Mesothelial cell of epicardium (in vitro differentiated cells): ENCODE measurements at regions not wholly inside any gene's neighbourhood (a gene's known extent, or its start where the extent isn't known, plus 50 kb on each side); places are given as distances from the start of the nearest gene placed in this dataset.

Source experiments
- DNase-seq, 2 experiments: peaks; one replicate each; pipeline ENCODE4 v3.0.0; 2021; ENCODE audit warnings: low spot score in 2 of 2; ENCODE audit not compliant: unreplicated experiment in 2 of 2
- H3K27ac Mint-ChIP-seq: 2 replicates; pipeline ENCODE4 v1.8.0; 2021; ENCODE audit warnings: mixed read lengths
- H3K27me3 Mint-ChIP-seq: 2 replicates; pipeline ENCODE4 v1.8.0; 2021; ENCODE audit warnings: low read depth, mixed read lengths
- H3K36me3 Mint-ChIP-seq: 2 replicates; pipeline ENCODE4 v1.8.0; 2021; ENCODE audit warnings: mixed read lengths
- H3K4me1 Mint-ChIP-seq: 2 replicates; pipeline ENCODE4 v1.8.0; 2021; ENCODE audit warnings: mixed read lengths
- H3K4me3 Mint-ChIP-seq: 2 replicates; pipeline ENCODE4 v1.8.0; 2021; ENCODE audit warnings: mild to moderate bottlenecking, moderate library complexity, mixed read lengths
- H3K9me3 Mint-ChIP-seq: 2 replicates; pipeline ENCODE4 v1.8.0; 2021; ENCODE audit warnings: mixed read lengths
- TF ChIP-seq, protein P1 (sequence below): fragments of 200-600 bp; sonication (generic); IDR thresholded peaks from one replicate; pipeline ENCODE4 v1.5.0; 2021; ENCODE audit warnings: antibody characterized with exemption; ENCODE audit not compliant: unreplicated experiment

- Mint-ChIP-seq H3K4me1 (peaks cover 8% of the 10 kb centered on the region), H3K4me3 (no peak overlapping the region), H3K9me3 (no peaks in the 10 kb centered on the region), H3K36me3 (no peaks in the 10 kb centered on the region), H3K27me3 (peaks cover 2% of the 10 kb centered on the region), H3K27ac (no peak overlapping the region)
- DNase-seq = no peak
- TF ChIP-seq, protein P1, sequence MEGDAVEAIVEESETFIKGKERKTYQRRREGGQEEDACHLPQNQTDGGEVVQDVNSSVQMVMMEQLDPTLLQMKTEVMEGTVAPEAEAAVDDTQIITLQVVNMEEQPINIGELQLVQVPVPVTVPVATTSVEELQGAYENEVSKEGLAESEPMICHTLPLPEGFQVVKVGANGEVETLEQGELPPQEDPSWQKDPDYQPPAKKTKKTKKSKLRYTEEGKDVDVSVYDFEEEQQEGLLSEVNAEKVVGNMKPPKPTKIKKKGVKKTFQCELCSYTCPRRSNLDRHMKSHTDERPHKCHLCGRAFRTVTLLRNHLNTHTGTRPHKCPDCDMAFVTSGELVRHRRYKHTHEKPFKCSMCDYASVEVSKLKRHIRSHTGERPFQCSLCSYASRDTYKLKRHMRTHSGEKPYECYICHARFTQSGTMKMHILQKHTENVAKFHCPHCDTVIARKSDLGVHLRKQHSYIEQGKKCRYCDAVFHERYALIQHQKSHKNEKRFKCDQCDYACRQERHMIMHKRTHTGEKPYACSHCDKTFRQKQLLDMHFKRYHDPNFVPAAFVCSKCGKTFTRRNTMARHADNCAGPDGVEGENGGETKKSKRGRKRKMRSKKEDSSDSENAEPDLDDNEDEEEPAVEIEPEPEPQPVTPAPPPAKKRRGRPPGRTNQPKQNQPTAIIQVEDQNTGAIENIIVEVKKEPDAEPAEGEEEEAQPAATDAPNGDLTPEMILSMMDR = no peak
These were observed 167.4 kb downstream of the PTPN20 start for GRCh38 chr10:47078393-47079203.

GRCh38 chr10:47079204-47079580, 168.0 kb downstream of the PTPN20 start:
- Mint-ChIP-seq H3K4me3 (no peak overlapping the region), H3K4me1 (peaks cover 8% of the 10 kb centered on the region), H3K9me3 (no peaks in the 10 kb centered on the region), H3K36me3 (no peaks in the 10 kb centered on the region), H3K27ac (no peak overlapping the region), H3K27me3 (peaks cover 2% of the 10 kb centered on the region)
- no peak for DNase-seq
- TF ChIP-seq, protein P1 = no peak

- TF ChIP-seq, protein P1 = no peak
- H3K27me3 Mint-ChIP-seq = no peaks in the 10 kb centered on the region
- no peak for DNase-seq
- no peaks in the 10 kb centered on the region for H3K36me3 Mint-ChIP-seq
- H3K9me3 Mint-ChIP-seq = no peaks in the 10 kb centered on the region
- H3K4me1 Mint-ChIP-seq = peaks cover 8% of the 10 kb centered on the region
- no peak overlapping the region for H3K4me3 Mint-ChIP-seq
- no peak overlapping the region for H3K27ac Mint-ChIP-seq
These were observed 170.0 kb downstream of the PTPN20 start for GRCh38 chr10:47081264-47081663.

- H3K9me3 Mint-ChIP-seq = no peaks in the 10 kb centered on the region
- H3K27me3 Mint-ChIP-seq = no peaks in the 10 kb centered on the region
- H3K4me3 Mint-ChIP-seq = no peak overlapping the region
- TF ChIP-seq, protein P1 = no peak
- DNase-seq = no peak
- H3K36me3 Mint-ChIP-seq = no peaks in the 10 kb centered on the region
- H3K27ac Mint-ChIP-seq = no peak overlapping the region
- peaks cover 8% of the 10 kb centered on the region for H3K4me1 Mint-ChIP-seq
These were observed 171.0 kb downstream of the PTPN20 start for GRCh38 chr10:47082055-47082784.

- H3K4me3 Mint-ChIP-seq = no peak overlapping the region
- TF ChIP-seq, protein P1 = no peak
- no peaks in the 10 kb centered on the region for H3K36me3 Mint-ChIP-seq
- H3K9me3 Mint-ChIP-seq = no peaks in the 10 kb centered on the region
- no peak overlapping the region for H3K27ac Mint-ChIP-seq
- H3K27me3 Mint-ChIP-seq = no peaks in the 10 kb centered on the region
- DNase-seq = no peak
- H3K4me1 Mint-ChIP-seq = no peaks in the 10 kb centered on the region
These were observed 176.4 kb downstream of the PTPN20 start for GRCh38 chr10:47087667-47088066.
